Activated naive CD8-positive, alpha-beta T cell treated with anti-CD3 and anti-CD28 coated beads, Interleukin-2, amount 50 U/mL, for 24 hours (primary cell): ENCODE measurements at regions not wholly inside any gene's neighbourhood (a gene's known extent, or its start where the extent isn't known, plus 50 kb on each side); places are given as distances from the start of the nearest gene placed in this dataset.
A peak's percentile ranks its signal among the peaks of the same experiment; 100 is the strongest.
"Not testable (repeated sequence)": the region's sequence is repeated elsewhere in the genome, so short reads cannot be mapped to it uniquely, and the experiment has no call there.

Experiments
- ATAC-seq: fragments of 150-1000 bp; cut with Tn5 transposase; one replicate; pipeline ENCODE4 v1.10.0; 2021
- DNase-seq: peaks from one replicate; pipeline ENCODE4 v3.0.0; 2021
- H3K27ac Mint-ChIP-seq: one replicate; pipeline ENCODE4 v1.8.0; 2021; ENCODE audit warnings: mild to moderate bottlenecking, mixed read lengths
- H3K27me3 Mint-ChIP-seq: one replicate; pipeline ENCODE4 v1.8.0; 2021; ENCODE audit warnings: mixed read lengths
- H3K36me3 Mint-ChIP-seq: one replicate; pipeline ENCODE4 v1.8.0; 2021; ENCODE audit warnings: low read depth, mixed read lengths
- H3K4me1 Mint-ChIP-seq: one replicate; pipeline ENCODE4 v1.8.0; 2021; ENCODE audit warnings: mixed read lengths
- H3K4me3 Mint-ChIP-seq: one replicate; pipeline ENCODE4 v1.8.0; 2021; ENCODE audit warnings: mild to moderate bottlenecking, moderate library complexity, mixed read lengths
- H3K9me3 Mint-ChIP-seq: one replicate; pipeline ENCODE4 v1.8.0; 2021; ENCODE audit warnings: mixed read lengths

- Mint-ChIP-seq H3K4me3 (no peak overlapping the region), H3K4me1 (no peaks in the 10 kb centered on the region), H3K27ac (no peak overlapping the region), H3K36me3 (no peaks in the 10 kb centered on the region), H3K9me3 (no peaks in the 10 kb centered on the region), H3K27me3 (peaks cover 4% of the 10 kb centered on the region)
- no peak for ATAC-seq
- DNase-seq = no peak
Observed at GRCh38 chr5:57362951-57363350, 119.7 kb downstream of the ACTBL2 start.

GRCh38 chr5:57360871-57361270, 121.7 kb downstream of the ACTBL2 start:
- H3K36me3 Mint-ChIP-seq = no peaks in the 10 kb centered on the region
- DNase-seq = no peak
- no peak overlapping the region for H3K27ac Mint-ChIP-seq
- no peak overlapping the region for H3K4me3 Mint-ChIP-seq
- H3K27me3 Mint-ChIP-seq = peaks cover 3% of the 10 kb centered on the region
- no peaks in the 10 kb centered on the region for H3K9me3 Mint-ChIP-seq
- ATAC-seq = no peak
- no peaks in the 10 kb centered on the region for H3K4me1 Mint-ChIP-seq

GRCh38 chr5:57358796-57359592, 123.6 kb downstream of the ACTBL2 start:
- no peak for DNase-seq
- H3K27ac Mint-ChIP-seq = no peak overlapping the region

GRCh38 chr5:57356850-57357249, 125.8 kb downstream of the ACTBL2 start:
- not testable (repeated sequence) for H3K4me1 Mint-ChIP-seq, H3K36me3 Mint-ChIP-seq, H3K4me3 Mint-ChIP-seq, ATAC-seq, H3K27ac Mint-ChIP-seq, H3K9me3 Mint-ChIP-seq, H3K27me3 Mint-ChIP-seq, DNase-seq

More at GRCh38 chr5:57358796-57359592, 123.6 kb downstream of the ACTBL2 start:
- no peaks in the 10 kb centered on the region for H3K4me1 Mint-ChIP-seq
- no peak for ATAC-seq
- no peak overlapping the region for H3K4me3 Mint-ChIP-seq
- no peaks in the 10 kb centered on the region for H3K36me3 Mint-ChIP-seq
- H3K9me3 Mint-ChIP-seq = peaks cover 4% of the 10 kb centered on the region
- no peaks in the 10 kb centered on the region for H3K27me3 Mint-ChIP-seq

- ATAC-seq = no peak
- Mint-ChIP-seq H3K27me3 (peaks cover 6% of the 10 kb centered on the region), H3K4me3 (no peak overlapping the region), H3K36me3 (no peaks in the 10 kb centered on the region), H3K4me1 (no peaks in the 10 kb centered on the region), H3K27ac (no peak overlapping the region), H3K9me3 (no peaks in the 10 kb centered on the region)
- no peak for DNase-seq
Observed at GRCh38 chr5:57349214-57349613, 133.4 kb downstream of the ACTBL2 start.

- Mint-ChIP-seq H3K36me3 (no peaks in the 10 kb centered on the region), H3K4me1 (no peaks in the 10 kb centered on the region), H3K9me3 (no peaks in the 10 kb centered on the region), H3K27ac (no peak overlapping the region), H3K4me3 (no peak overlapping the region), H3K27me3 (peaks cover 6% of the 10 kb centered on the region)
- DNase-seq (no peak), ATAC-seq (no peak)
Observed at GRCh38 chr5:57348376-57349140, 134.1 kb downstream of the ACTBL2 start.

GRCh38 chr5:57346328-57346727, 136.3 kb downstream of the ACTBL2 start:
- Mint-ChIP-seq H3K9me3 (no peaks in the 10 kb centered on the region), H3K27ac (no peak overlapping the region), H3K36me3 (no peaks in the 10 kb centered on the region), H3K4me3 (no peak overlapping the region), H3K4me1 (no peaks in the 10 kb centered on the region), H3K27me3 (peaks cover 6% of the 10 kb centered on the region)
- ATAC-seq (no peak), DNase-seq (no peak)

DNA sequence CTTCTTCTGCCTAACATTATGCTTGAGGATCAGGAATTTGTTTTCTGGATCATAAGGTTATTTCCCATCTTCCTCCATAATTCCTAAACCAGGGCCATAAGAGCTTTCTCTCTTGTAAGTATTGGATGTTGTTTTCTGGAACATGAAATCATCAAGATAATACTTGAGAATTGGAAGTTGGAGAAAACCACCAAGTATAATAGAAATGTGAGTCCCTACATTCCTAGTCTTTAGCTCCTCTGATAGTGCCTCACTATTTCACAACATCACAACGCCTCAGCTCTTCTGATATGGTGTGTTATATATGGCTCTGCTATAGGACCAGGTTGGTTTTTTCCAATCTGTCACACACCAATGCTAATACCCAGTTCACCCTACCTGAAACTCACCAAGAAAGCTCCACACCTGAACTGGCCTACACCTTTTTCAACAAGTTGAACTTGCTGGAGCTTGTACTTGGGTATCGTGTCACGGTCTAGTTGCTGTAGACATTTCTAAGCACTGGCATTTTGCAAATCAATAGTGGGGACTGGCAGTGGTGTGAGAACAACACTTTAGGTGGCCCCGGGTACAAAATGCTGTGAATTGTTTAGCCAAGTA, 141.1 kb downstream of the ACTBL2 start:
- ATAC-seq = no peak
- H3K27ac Mint-ChIP-seq = no peak overlapping the region
- no peak for DNase-seq
- H3K4me3 Mint-ChIP-seq = no peak overlapping the region
- H3K4me1 Mint-ChIP-seq = no peaks in the 10 kb centered on the region
- peaks cover 8% of the 10 kb centered on the region for H3K27me3 Mint-ChIP-seq
- H3K36me3 Mint-ChIP-seq = no peaks in the 10 kb centered on the region
- H3K9me3 Mint-ChIP-seq = no peaks in the 10 kb centered on the region

DNA sequence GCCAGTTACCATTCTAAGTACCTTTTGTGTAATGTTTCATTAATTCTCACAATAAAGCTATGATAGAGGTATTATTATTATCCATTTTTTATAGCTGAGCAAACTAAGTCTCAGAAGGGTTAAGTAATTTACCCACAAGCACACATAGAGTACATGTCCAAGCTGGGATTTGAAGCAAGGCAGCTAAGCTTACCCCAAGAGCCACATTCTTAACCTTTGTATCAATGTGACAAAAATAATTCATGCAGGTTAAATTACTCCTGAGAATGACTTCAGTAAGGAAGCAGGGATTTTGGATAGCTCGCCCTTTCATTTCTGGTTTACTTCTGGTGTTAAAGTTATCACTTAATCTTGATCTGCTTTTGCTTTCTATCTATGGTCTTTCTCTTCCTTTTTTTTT, 141.9 kb downstream of the ACTBL2 start:
- Mint-ChIP-seq H3K36me3 (no peaks in the 10 kb centered on the region), H3K9me3 (no peaks in the 10 kb centered on the region), H3K4me1 (no peaks in the 10 kb centered on the region), H3K4me3 (no peak overlapping the region), H3K27me3 (peaks cover 5% of the 10 kb centered on the region), H3K27ac (no peak overlapping the region)
- DNase-seq = no peak
- ATAC-seq = no peak

- H3K4me1 Mint-ChIP-seq = no peaks in the 10 kb centered on the region
- H3K4me3 Mint-ChIP-seq = no peak overlapping the region
- no peaks in the 10 kb centered on the region for H3K9me3 Mint-ChIP-seq
- peaks cover 5% of the 10 kb centered on the region for H3K27me3 Mint-ChIP-seq
- no peaks in the 10 kb centered on the region for H3K36me3 Mint-ChIP-seq
- no peak for DNase-seq
- ATAC-seq = no peak
- H3K27ac Mint-ChIP-seq = no peak overlapping the region
Observed at GRCh38 chr5:57339521-57339920, 143.1 kb downstream of the ACTBL2 start.

- Mint-ChIP-seq H3K27me3 (peaks cover 5% of the 10 kb centered on the region), H3K27ac (no peak overlapping the region), H3K36me3 (no peaks in the 10 kb centered on the region), H3K4me1 (no peaks in the 10 kb centered on the region), H3K4me3 (no peak overlapping the region), H3K9me3 (no peaks in the 10 kb centered on the region)
- ATAC-seq (no peak), DNase-seq (no peak)
Observed at GRCh38 chr5:57338868-57339340, 143.7 kb downstream of the ACTBL2 start.

GRCh38 chr5:57338068-57338867, 144.3 kb downstream of the ACTBL2 start:
- Mint-ChIP-seq H3K4me3 (no peak overlapping the region), H3K4me1 (no peaks in the 10 kb centered on the region), H3K27ac (no peak overlapping the region), H3K9me3 (no peaks in the 10 kb centered on the region), H3K27me3 (peaks cover 5% of the 10 kb centered on the region), H3K36me3 (no peaks in the 10 kb centered on the region)
- DNase-seq (no peak), ATAC-seq (peak; percentile 24)

DNA sequence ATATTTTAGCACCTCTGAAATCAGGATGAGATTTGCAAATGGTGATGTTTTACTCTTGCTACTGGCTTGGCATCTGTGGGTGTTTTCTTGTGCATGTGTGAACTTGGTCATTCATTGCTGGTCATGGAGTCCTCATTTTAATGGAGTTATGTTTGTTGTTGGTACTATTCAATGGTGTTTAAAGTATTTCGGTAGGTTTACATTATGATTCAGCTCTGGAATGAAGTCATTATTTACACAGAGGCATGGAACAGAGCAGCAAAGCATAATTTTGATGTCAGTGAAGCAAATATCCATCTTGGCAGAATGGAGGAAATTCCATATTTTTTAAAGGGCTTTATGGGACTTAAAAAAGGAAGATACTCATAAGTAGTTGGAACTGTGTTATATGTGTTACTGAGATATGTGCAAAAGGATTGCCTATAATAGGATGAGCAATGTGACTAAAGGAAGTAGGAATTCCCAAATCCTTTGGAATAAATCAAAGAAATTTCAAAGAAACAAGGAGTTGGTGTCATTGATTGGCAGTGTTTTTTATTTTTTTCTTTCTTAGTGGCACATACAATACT, 147.4 kb downstream of the ACTBL2 start:
- no peaks in the 10 kb centered on the region for H3K9me3 Mint-ChIP-seq
- no peak overlapping the region for H3K4me3 Mint-ChIP-seq
- DNase-seq (no peak), ATAC-seq (no peak)
- H3K36me3 Mint-ChIP-seq = no peaks in the 10 kb centered on the region
- H3K4me1 Mint-ChIP-seq = no peaks in the 10 kb centered on the region
- H3K27ac Mint-ChIP-seq = no peak overlapping the region
- H3K27me3 Mint-ChIP-seq = peaks cover 7% of the 10 kb centered on the region

- Mint-ChIP-seq H3K4me3 (no peak overlapping the region), H3K9me3 (no peaks in the 10 kb centered on the region), H3K27me3 (peaks cover 7% of the 10 kb centered on the region), H3K27ac (no peak overlapping the region), H3K4me1 (no peaks in the 10 kb centered on the region), H3K36me3 (no peaks in the 10 kb centered on the region)
- ATAC-seq (no peak), DNase-seq (no peak)
Observed at GRCh38 chr5:57334475-57334874, 148.1 kb downstream of the ACTBL2 start.
